Left ventricle myocardium superior (tissue), 1 donor: ENCODE measurements at regions not wholly inside any gene's neighbourhood (a gene's known extent, or its start where the extent isn't known, plus 50 kb on each side); places are given as distances from the start of the nearest gene placed in this dataset.
A peak's percentile ranks its signal among the peaks of the same experiment; 100 is the strongest.
"Not testable (repeated sequence)": the region's sequence is repeated elsewhere in the genome, so short reads cannot be mapped to it uniquely, and the experiment has no call there.

Experiments
- ATAC-seq: fragments of 200-7000 bp; cut with Tn5 transposase; one replicate; pipeline ENCODE4 v1.9.1; 2020; ENCODE audit warnings: mild to moderate bottlenecking, moderate library complexity
- DNase-seq: peaks from one replicate; pipeline ENCODE4 v3.0.0-alpha.2; 2020
- intact Hi-C: fragments of 100-400 bp; cut with micrococcal nuclease; formaldehyde crosslinking; loops from one replicate; pipeline ENCODE4 v1.11.0; 2022
- donor health status: DM: no; HTN: yes; CAD: no; lungs with severe emphysema.

GRCh38 chr5:1658665-1659064 is 134.9 kb upstream of the LPCAT1 start:
- DNase-seq (no peak), ATAC-seq (no peak)
- intact Hi-C loops = no loop called here

GRCh38 chr5:1657161-1657741 is 133.5 kb upstream of the LPCAT1 start:
- ATAC-seq (no peak), DNase-seq (no peak)
- intact Hi-C loops = no loop called here

- ATAC-seq = no peak
- intact Hi-C loops = no loop called here
- no peak for DNase-seq
These were observed 132.7 kb upstream of the LPCAT1 start for GRCh38 chr5:1656271-1656975.

GRCh38 chr5:1655496-1656270 is 131.9 kb upstream of the LPCAT1 start:
- DNase-seq (no peak), ATAC-seq (no peak)
- intact Hi-C loops = no loop called here

- intact Hi-C loops = no loop called here
- ATAC-seq = no peak
- DNase-seq = no peak
These were observed 131.2 kb upstream of the LPCAT1 start for GRCh38 chr5:1654786-1655495.

- peak; percentile 56 for DNase-seq
- peak; percentile 94 for ATAC-seq
- intact Hi-C loops = not testable (repeated sequence)
These were observed 130.2 kb upstream of the LPCAT1 start for GRCh38 chr5:1653698-1654651.

GRCh38 chr5:1652873-1653697 is 129.3 kb upstream of the LPCAT1 start:
- ATAC-seq = peak; percentile 39
- intact Hi-C loops = no loop called here
- DNase-seq = no peak

GRCh38 chr5:1651971-1652872 is 128.5 kb upstream of the LPCAT1 start:
- intact Hi-C loops = no loop called here
- DNase-seq = no peak
- no peak for ATAC-seq

GRCh38 chr5:1651250-1651649 is 127.5 kb upstream of the LPCAT1 start:
- DNase-seq (no peak), ATAC-seq (no peak)
- intact Hi-C loops = no loop called here

GRCh38 chr5:1649554-1649953 is 125.8 kb upstream of the LPCAT1 start:
- DNase-seq (no peak), ATAC-seq (no peak)
- intact Hi-C loops = loop anchor here (10.0 kb wide), 1 partner anchor 665 kb away; no protein-coding TSS in a partner anchor

GRCh38 chr5:1648806-1649205 is 125.0 kb upstream of the LPCAT1 start:
- intact Hi-C loops = loop anchor here (10.0 kb wide), 1 partner anchor 664 kb away; no protein-coding TSS in a partner anchor
- no peak for ATAC-seq
- DNase-seq = no peak

- ATAC-seq (no peak), DNase-seq (no peak)
- intact Hi-C loops = loop anchor here (10.0 kb wide), 1 partner anchor 663 kb away; no protein-coding TSS in a partner anchor
These were observed 123.8 kb upstream of the LPCAT1 start for GRCh38 chr5:1647580-1647979.

GRCh38 chr5:1644810-1645571 is 121.2 kb upstream of the LPCAT1 start:
- DNase-seq (peak; percentile 90), ATAC-seq (peak; percentile 94)
- intact Hi-C loops = loop anchor here (10.0 kb wide), 1 partner anchor 660 kb away; no protein-coding TSS in a partner anchor

- not testable (repeated sequence) for ATAC-seq, DNase-seq
These were observed 120.6 kb upstream of the LPCAT1 start for GRCh38 chr5:1644393-1644809.

GRCh38 chr5:1643651-1644392 is 120.1 kb upstream of the LPCAT1 start:
- DNase-seq (no peak), ATAC-seq (no peak)
- intact Hi-C loops = loop anchor here (10.0 kb wide), 1 partner anchor 659 kb away; no protein-coding TSS in a partner anchor

More at GRCh38 chr5:1644393-1644809, 120.6 kb upstream of the LPCAT1 start:
- intact Hi-C loops = loop anchor here (10.0 kb wide), 1 partner anchor 660 kb away; no protein-coding TSS in a partner anchor
